NB4 (cell line): ENCODE measurements at regions not wholly inside any gene's neighbourhood (a gene's known extent, or its start where the extent isn't known, plus 50 kb on each side); places are given as distances from the start of the nearest gene placed in this dataset.

Experiments
- DNase-seq: peaks from one replicate; pipeline ENCODE4 v3.0.0; 2010; ENCODE audit warnings: low read depth
- H3K4me3 ChIP-seq: one replicate; pipeline ENCODE4 v1.5.1; 2011; ENCODE audit warnings: mild to moderate bottlenecking, low read depth, low read length, moderate library complexity
- MYC ChIP-seq: IDR thresholded peaks from 2 replicates; pipeline ENCODE4 v1.6.1; 2011; ENCODE audit warnings: low read depth, low read length
- POLR2A ChIP-seq: IDR thresholded peaks from 2 replicates; pipeline ENCODE4 v1.6.1; 2011; ENCODE audit warnings: mild to moderate bottlenecking; ENCODE audit not compliant: insufficient read length; ENCODE audit errors: extremely low read depth
- TF ChIP-seq, protein P1 (sequence below): IDR thresholded peaks from one replicate; pipeline ENCODE4 v1.5.1; 2012; ENCODE audit warnings: low read depth, low read length
- TF ChIP-seq, protein P2 (sequence below): IDR thresholded peaks from 2 replicates; pipeline ENCODE4 v1.6.1; 2011; ENCODE audit warnings: low read depth, low read length

DNA sequence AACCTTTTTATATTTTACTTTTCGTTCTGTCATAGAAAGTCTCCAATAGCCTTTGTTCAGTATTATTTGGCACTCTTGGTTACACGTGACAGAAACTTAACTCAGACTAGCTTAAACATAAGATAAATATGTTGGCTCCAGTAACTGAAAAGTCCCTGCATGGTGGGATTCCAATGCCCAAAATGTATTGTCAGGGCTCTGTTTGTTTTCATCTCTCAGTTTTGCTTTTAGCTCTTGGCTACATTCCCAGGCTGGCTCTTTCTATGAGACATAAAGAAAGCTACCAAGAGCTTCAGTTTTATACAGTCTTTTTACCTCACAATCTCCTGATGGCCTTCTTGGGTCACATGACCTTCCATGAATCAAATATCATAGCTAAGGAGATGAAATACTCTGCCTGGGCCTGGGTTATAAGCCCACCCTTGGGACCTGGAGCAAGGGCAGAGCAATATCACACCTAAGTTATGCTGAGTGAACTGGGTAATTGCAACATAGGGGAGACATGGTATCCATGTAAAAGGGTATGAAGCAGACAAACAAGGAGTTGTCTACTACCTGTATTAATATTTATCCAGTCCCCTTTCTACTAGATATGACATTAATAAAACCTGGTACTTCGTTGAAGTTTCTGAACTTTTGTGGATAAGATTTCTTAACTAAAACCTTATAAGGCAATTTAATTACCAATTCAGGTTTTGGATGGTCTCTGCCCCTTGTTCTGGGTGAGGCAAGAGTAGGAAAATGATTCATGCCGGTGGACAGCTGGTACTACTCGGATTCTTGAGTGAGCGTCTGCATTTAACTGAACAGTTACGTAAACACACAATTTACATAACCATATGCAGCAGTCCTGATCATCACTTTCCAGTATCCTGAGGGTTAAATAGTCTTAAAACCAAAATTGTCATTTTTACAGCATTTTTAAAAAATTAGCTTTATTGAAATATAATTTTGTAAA lies 442.3 kb downstream of the GPATCH2 start:
- TF ChIP-seq, protein P1, sequence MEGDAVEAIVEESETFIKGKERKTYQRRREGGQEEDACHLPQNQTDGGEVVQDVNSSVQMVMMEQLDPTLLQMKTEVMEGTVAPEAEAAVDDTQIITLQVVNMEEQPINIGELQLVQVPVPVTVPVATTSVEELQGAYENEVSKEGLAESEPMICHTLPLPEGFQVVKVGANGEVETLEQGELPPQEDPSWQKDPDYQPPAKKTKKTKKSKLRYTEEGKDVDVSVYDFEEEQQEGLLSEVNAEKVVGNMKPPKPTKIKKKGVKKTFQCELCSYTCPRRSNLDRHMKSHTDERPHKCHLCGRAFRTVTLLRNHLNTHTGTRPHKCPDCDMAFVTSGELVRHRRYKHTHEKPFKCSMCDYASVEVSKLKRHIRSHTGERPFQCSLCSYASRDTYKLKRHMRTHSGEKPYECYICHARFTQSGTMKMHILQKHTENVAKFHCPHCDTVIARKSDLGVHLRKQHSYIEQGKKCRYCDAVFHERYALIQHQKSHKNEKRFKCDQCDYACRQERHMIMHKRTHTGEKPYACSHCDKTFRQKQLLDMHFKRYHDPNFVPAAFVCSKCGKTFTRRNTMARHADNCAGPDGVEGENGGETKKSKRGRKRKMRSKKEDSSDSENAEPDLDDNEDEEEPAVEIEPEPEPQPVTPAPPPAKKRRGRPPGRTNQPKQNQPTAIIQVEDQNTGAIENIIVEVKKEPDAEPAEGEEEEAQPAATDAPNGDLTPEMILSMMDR: no peak
- TF ChIP-seq, protein P2, sequence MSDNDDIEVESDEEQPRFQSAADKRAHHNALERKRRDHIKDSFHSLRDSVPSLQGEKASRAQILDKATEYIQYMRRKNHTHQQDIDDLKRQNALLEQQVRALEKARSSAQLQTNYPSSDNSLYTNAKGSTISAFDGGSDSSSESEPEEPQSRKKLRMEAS: no peak
- TF ChIP-seq MYC (no peak), POLR2A (no peak)
- no peak for DNase-seq
- no peak overlapping the region for H3K4me3 ChIP-seq

DNA sequence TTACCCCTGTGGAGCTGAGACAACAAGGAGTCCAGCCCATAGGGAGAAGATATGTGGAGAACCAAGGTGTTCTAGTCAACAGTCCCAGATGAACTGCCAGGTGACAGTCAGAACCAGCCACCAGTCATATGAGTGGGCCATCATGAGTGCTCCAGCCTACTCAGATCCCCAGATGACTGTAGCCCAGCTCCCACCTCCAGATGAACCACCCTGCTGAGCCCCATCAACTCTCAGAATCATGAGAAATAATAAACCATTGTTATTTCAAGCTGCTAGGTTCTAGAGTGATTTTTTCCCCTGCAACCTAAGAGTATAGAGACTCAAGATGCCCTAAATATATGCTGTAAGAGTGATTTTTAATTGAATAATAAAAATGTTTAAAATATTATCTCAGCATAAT lies 444.2 kb downstream of the GPATCH2 start:
- TF ChIP-seq POLR2A (no peak), MYC (no peak)
- TF ChIP-seq, protein P1: no peak
- TF ChIP-seq, protein P2: no peak
- no peak for DNase-seq
- H3K4me3 ChIP-seq: no peak overlapping the region

DNA sequence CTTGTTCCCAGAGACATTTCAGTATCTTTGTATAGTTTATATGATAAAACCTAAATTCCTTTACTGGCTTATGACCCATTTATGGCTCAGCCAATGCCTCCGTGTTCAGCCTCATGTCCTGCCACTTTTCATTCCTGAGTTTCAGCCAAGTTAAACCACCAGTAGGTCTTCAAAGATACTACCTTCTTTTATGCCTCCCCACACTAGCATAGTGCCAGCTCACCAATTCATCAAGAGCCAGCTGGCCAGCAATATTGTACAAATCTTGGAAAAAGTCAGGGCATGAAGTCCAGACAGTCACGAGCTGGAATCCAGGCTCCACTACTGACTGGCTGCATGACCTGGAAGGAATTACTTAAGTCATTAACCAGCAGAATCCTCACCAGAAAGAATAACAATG lies 446.0 kb downstream of the GPATCH2 start:
- no peak overlapping the region for H3K4me3 ChIP-seq
- TF ChIP-seq, protein P1: no peak
- TF ChIP-seq POLR2A (no peak), MYC (no peak)
- TF ChIP-seq, protein P2: no peak
- DNase-seq: no peak

DNA sequence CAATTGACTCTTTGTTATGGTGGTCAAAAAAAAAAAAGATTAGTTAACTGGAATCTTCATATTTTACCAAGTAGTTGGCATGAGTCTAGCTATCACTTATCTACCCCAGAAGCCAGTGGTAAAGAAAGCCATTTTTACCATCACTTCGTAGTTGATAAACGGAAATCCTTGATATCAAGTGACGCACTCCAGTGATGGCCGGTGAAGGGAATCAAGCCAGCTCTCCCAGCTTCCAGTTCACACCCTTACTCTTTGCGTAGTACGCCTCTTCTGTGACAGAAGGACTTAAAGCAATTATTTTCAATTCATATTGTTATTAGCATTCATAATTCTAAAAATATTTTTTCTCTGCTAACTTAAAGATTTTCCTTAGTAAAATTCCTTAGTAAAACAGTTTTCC lies 447.9 kb downstream of the GPATCH2 start:
- no peak overlapping the region for H3K4me3 ChIP-seq
- DNase-seq: no peak
- TF ChIP-seq, protein P2: no peak
- TF ChIP-seq, protein P1: no peak
- TF ChIP-seq MYC: no peak
- no peak for TF ChIP-seq POLR2A

DNA sequence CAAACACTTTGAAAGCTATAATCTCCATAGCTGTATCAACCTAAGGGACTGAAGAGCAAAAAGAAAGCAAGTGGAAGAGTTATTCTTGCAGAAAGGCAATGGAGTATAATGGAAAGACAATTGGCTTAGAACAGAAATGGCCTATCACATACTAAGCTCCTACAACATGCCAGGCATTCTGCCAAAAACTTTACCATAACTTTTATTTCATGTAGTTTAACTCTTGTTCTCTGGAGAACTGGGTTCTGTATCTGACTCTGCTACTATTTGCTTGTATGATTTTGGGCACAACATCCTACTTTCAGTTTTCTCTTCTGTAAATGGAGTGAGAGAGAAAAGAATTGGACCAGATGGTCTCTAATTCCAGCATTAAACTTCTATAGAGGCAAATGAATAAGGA lies 449.1 kb downstream of the GPATCH2 start:
- TF ChIP-seq, protein P2: no peak
- TF ChIP-seq MYC (no peak), POLR2A (no peak)
- TF ChIP-seq, protein P1: no peak
- no peak overlapping the region for H3K4me3 ChIP-seq
- DNase-seq: no peak
